Ovary (tissue), 3 donors: ENCODE measurements at regions not wholly inside any gene's neighbourhood (a gene's known extent, or its start where the extent isn't known, plus 50 kb on each side); places are given as distances from the start of the nearest gene placed in this dataset.

Experiments
- CTCF ChIP-seq, 3 donors: fragments of 450-650 bp in 2 of 3; fragments of 200-600 bp in 1 of 3; IDR thresholded peaks; one replicate each; pipeline versions ENCODE4 v1.5.1 to v1.8.0; 2016 to 2022; ENCODE audit warnings: antibody characterized with exemption in 3 of 3, mild to moderate bottlenecking in 1 of 3
- POLR2A ChIP-seq: fragments of 450-650 bp; IDR thresholded peaks from one replicate; pipeline ENCODE4 v1.6.1; 2017; ENCODE audit warnings: antibody characterized with exemption, mild to moderate bottlenecking, moderate library complexity
- donor health status: DM: no; HTN: no; CAD: no.

DNA sequence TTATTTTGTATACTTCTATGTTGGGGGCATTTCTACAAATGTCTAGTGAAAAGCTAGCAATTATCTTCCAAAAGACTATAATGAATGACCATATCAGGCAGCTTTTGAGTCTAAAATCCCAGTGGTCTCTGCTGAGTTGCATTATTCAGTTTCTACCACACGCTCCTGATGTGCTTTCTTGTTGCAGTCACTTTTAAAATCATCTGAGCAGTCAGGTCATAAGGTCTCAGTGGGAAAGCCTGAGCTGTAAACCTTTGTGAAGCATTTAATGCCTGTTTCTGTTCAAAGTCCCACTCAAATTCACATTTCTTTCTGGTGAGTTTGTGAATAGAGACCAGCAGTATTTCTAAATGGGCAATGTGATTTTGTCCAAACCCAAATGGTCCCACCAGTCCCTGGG lies 1681.5 kb downstream of the HACE1 start:
- TF ChIP-seq CTCF (IDR thresholded peaks at IDR 0.05): no peak
- no peak for TF ChIP-seq POLR2A
